ENCODE measurements at regions not wholly inside any gene's neighbourhood (a gene's known extent, or its start where the extent isn't known, plus 50 kb on each side); places are given as distances from the start of the nearest gene placed in this dataset.
A peak's percentile ranks its signal among the peaks of the same experiment; 100 is the strongest.
"Not testable (repeated sequence)": the region's sequence is repeated elsewhere in the genome, so short reads cannot be mapped to it uniquely, and the experiment has no call there.

- H3K27me3 ChIP-seq: no peaks in the 10 kb centered on the region
- TF ChIP-seq CTCF (IDR thresholded peaks at IDR 0.05; ENCODE audit: low read depth, low read length): no peak
- H3K4me3 ChIP-seq: no peak overlapping the region
- no peak for DNase-seq (ENCODE audit: low read depth in 1 of 2, low spot score in 1 of 2)
- H3K36me3 ChIP-seq: no peaks in the 10 kb centered on the region
- H3K9me3 ChIP-seq (ENCODE audit: low read depth): no peaks in the 10 kb centered on the region
- no peaks in the 10 kb centered on the region for H3K4me1 ChIP-seq (ENCODE audit: low read depth)
- no peak overlapping the region for H3K27ac ChIP-seq
Measured at GRCh38 chr2:84309281-84309680, 149.8 kb downstream of the SUCLG1 start.

- H3K4me3 ChIP-seq: no peak overlapping the region
- no peak for DNase-seq (ENCODE audit: low read depth in 1 of 2, low spot score in 1 of 2)
- no peaks in the 10 kb centered on the region for H3K36me3 ChIP-seq
- H3K27ac ChIP-seq: no peak overlapping the region
- no peaks in the 10 kb centered on the region for H3K27me3 ChIP-seq
- H3K9me3 ChIP-seq (ENCODE audit: low read depth): no peaks in the 10 kb centered on the region
- TF ChIP-seq CTCF (IDR thresholded peaks at IDR 0.05; ENCODE audit: low read depth, low read length): no peak
- H3K4me1 ChIP-seq (ENCODE audit: low read depth): no peaks in the 10 kb centered on the region
Measured at GRCh38 chr2:84306361-84306760, 152.7 kb downstream of the SUCLG1 start.

- Histone ChIP-seq H3K9me3 (ENCODE audit: low read depth) (no peaks in the 10 kb centered on the region), H3K4me3 (no peak overlapping the region), H3K36me3 (no peaks in the 10 kb centered on the region), H3K27me3 (no peaks in the 10 kb centered on the region), H3K4me1 (ENCODE audit: low read depth) (no peaks in the 10 kb centered on the region), H3K27ac (no peak overlapping the region)
- peak; percentile 60 to 80 for DNase-seq (ENCODE audit: low read depth in 1 of 2, low spot score in 1 of 2)
- TF ChIP-seq CTCF (IDR thresholded peaks at IDR 0.05; ENCODE audit: low read depth, low read length): peak; percentile 92
Measured at GRCh38 chr2:84302513-84303412, 156.3 kb downstream of the SUCLG1 start.

GRCh38 chr2:84301717-84302116 is 157.4 kb downstream of the SUCLG1 start:
- DNase-seq (ENCODE audit: low read depth in 1 of 2, low spot score in 1 of 2): no peak
- H3K36me3 ChIP-seq: no peaks in the 10 kb centered on the region
- no peaks in the 10 kb centered on the region for H3K27me3 ChIP-seq
- no peaks in the 10 kb centered on the region for H3K9me3 ChIP-seq (ENCODE audit: low read depth)
- H3K4me1 ChIP-seq (ENCODE audit: low read depth): no peaks in the 10 kb centered on the region
- no peak overlapping the region for H3K4me3 ChIP-seq
- no peak overlapping the region for H3K27ac ChIP-seq
- TF ChIP-seq CTCF (IDR thresholded peaks at IDR 0.05; ENCODE audit: low read depth, low read length): no peak

- Histone ChIP-seq H3K9me3 (ENCODE audit: low read depth) (no peaks in the 10 kb centered on the region), H3K36me3 (no peaks in the 10 kb centered on the region), H3K27me3 (no peaks in the 10 kb centered on the region), H3K4me1 (ENCODE audit: low read depth) (no peaks in the 10 kb centered on the region), H3K27ac (no peak overlapping the region), H3K4me3 (no peak overlapping the region)
- no peak for DNase-seq (ENCODE audit: low read depth in 1 of 2, low spot score in 1 of 2)
- TF ChIP-seq CTCF (IDR thresholded peaks at IDR 0.05; ENCODE audit: low read depth, low read length): no peak
Measured at GRCh38 chr2:84300696-84301029, 158.4 kb downstream of the SUCLG1 start.

GRCh38 chr2:84300001-84300695 is 158.9 kb downstream of the SUCLG1 start:
- not testable (repeated sequence) for H3K27me3 ChIP-seq; H3K36me3 ChIP-seq; H3K4me3 ChIP-seq; H3K9me3 ChIP-seq (ENCODE audit: low read depth); H3K27ac ChIP-seq; DNase-seq (ENCODE audit: low read depth in 1 of 2, low spot score in 1 of 2); H3K4me1 ChIP-seq (ENCODE audit: low read depth)

Data from cardiac muscle cell (in vitro differentiated cells and primary cell).